ENCODE measurements at regions not wholly inside any gene's neighbourhood (a gene's known extent, or its start where the extent isn't known, plus 50 kb on each side); places are given as distances from the start of the nearest gene placed in this dataset.
"Not testable (repeated sequence)": the region's sequence is repeated elsewhere in the genome, so short reads cannot be mapped to it uniquely, and the experiment has no call there.

GRCh38 chr5:145442661-145443060 is 392.5 kb downstream of the PRELID2 start:
- TF ChIP-seq CTCF, POLR2A (IDR thresholded peaks at IDR 0.05): not testable (repeated sequence)
